G401.6 (cell line): ENCODE measurements at regions not wholly inside any gene's neighbourhood (a gene's known extent, or its start where the extent isn't known, plus 50 kb on each side); places are given as distances from the start of the nearest gene placed in this dataset.
"Not testable (repeated sequence)": the region's sequence is repeated elsewhere in the genome, so short reads cannot be mapped to it uniquely, and the experiment has no call there.

ENCODE experiments used
- FAIRE-seq: peaks from 2 replicates; lab custom pipeline; 2012; peaks lifted over from hg19 to GRCh38; lab: Jason Lieb, UNC

DNA sequence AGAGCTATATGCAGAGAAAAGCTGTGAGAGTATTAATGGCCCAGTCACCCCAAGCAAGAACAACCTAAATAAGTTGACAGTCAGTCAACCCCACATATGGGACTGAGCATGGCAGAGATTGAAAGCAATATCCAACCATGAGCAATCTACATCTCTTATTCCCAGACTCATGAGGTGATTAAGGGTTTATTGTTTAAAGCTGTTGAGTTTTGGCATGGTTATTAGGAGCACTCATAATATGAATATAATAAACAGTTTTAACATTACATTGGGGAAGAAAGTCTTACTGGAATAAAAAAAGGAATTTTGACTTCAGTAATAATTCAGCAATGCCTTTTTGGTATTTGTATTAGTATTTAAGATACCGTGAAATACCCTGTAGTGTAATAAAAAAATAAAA, 1627.4 kb downstream of the STIM2 start:
- FAIRE-seq: no peak

GRCh38 chr4:28490669-28491068, 1630.0 kb downstream of the STIM2 start:
- FAIRE-seq: no peak

GRCh38 chr4:28505064-28505463, 1644.4 kb downstream of the STIM2 start:
- no peak for FAIRE-seq

- FAIRE-seq: no peak
Measured at GRCh38 chr4:28508636-28509035, 1648.0 kb downstream of the STIM2 start.

DNA sequence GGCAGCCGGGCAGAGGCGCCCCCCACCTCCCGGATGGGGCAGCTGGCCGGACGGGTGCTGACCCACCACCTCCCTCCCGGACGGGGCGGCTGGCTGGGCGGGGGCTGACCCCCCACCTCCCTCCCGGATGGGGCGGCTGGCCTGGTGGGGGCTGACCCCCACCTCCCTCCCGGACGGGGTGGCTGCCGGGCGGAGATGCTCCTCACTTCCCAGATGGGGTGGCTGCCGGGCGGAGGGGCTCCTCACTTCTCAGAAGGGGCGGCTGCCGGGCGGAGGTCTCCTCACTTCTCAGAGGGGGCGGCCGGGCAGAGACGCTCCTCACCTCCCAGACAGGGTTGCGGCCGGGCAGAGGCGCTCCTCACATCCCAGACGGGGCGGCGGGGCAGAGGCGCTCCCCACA, 1654.1 kb downstream of the STIM2 start:
- not testable (repeated sequence) for FAIRE-seq

DNA sequence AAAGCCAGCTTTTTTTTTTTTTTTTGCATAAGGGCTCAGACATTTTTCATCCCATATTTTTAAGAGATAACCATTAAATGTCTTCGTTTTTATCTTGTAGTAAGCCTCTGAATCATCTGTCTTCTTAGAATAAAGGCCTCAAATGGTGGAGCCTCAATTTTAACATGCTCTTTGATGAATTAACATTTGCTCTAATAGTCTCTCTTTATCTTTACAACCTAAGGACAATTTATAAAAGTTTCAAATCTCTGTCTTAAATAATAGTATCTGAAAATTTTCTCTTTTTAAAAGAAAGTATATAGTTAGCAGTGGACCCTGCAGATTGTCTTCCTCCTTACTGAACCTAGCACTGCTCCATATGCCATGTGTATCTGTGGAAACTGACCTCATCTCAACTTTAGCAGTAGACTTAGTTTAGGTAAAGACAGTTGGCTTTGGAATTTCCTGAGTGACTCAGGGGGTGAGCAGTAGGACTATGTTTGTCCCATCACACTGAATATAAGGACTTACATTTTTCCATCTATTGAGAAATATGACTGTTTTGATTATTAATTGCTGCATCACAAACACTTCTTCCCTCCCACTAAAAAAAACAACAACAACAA, 1658.0 kb downstream of the STIM2 start:
- no peak for FAIRE-seq

- no peak for FAIRE-seq
Measured at GRCh38 chr4:28523681-28524190, 1663.1 kb downstream of the STIM2 start.

GRCh38 chr4:28536124-28536523, 1675.5 kb downstream of the STIM2 start:
- FAIRE-seq: no peak

DNA sequence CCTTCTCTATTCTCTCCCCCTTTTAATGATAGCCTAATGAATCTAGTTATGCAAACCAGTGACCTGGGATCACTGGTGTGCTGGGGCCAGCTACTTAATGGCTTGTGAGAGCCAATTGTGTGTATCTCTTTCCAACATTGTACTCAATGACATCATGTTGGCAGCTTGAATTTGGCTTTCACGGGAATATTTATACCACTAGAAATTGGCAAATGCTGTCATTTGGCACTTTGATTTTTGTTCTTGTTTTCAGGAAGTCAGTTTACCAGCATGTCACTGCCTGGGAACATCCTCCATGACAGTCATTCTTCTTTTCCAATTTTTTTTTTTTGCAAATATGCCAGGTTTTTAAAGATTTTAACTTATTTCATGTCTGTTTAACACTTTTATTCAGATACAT, 1685.3 kb downstream of the STIM2 start:
- FAIRE-seq: no peak

DNA sequence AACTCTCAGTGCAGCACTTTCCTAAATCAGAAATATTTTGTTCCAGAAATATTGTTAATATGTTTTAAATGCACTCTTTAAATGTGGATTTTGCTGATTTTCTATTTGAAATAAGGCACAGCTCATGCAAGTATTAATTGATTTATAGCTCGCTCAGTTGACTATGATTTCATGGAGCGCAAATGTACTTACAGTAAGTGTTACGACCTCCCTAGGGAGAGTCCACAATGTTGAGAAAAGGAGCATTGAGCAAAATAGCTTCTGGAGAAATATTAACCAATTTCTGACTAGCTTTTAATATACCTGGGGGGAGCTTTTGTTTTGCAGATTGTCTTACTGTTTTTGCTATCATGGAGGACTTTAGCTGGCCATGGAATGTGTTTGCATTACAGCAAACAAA, 1687.5 kb downstream of the STIM2 start:
- FAIRE-seq: no peak

- no peak for FAIRE-seq
Measured at GRCh38 chr4:28548594-28548993, 1688.0 kb downstream of the STIM2 start.

DNA sequence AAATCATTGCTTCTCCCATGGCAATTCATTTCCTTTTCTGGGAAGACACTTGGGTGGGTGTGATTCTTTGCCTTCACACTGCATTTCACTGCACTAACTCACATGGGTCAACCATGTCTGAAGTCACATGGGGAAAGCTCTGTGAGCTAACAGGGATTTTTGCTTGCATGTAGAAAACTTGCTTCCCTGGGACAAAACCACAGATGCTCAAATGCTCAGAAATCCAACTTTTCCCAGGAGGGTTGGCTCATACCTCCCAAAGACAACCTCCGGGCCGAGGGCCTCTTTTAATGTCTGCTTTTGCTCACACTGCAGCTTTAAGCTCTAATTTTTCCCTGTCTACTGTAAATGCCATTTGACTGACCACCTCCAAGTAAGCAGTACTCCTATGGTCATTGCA, 1695.2 kb downstream of the STIM2 start:
- FAIRE-seq: no peak

GRCh38 chr4:28557755-28558154, 1697.1 kb downstream of the STIM2 start:
- FAIRE-seq: no peak

- FAIRE-seq: no peak
Measured at GRCh38 chr4:28558895-28559294, 1698.3 kb downstream of the STIM2 start.

- FAIRE-seq: no peak
Measured at GRCh38 chr4:28562913-28563312, 1702.3 kb downstream of the STIM2 start.

GRCh38 chr4:28565396-28565795, 1704.8 kb downstream of the STIM2 start:
- FAIRE-seq: no peak

DNA sequence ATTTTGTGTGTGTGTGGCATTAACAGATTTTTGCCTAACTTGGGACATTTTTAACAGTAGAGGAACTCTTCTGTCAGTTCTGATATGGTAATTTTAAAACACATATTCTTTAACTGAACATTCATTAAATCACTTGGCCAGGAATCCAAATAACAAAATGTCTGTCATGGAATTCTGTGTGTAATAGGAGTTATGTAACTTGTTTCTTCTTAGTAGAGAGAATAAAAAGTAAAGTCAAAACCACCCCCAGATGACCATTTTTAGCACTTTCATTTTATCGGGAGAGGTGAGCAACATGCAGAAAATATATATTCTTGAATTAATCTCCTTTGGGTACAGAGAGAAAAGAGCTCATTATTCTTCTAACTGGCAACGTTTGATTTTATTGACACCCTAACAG, 1740.3 kb downstream of the STIM2 start:
- FAIRE-seq: no peak

- no peak for FAIRE-seq
Measured at GRCh38 chr4:28621591-28621990, 1761.0 kb downstream of the STIM2 start.

- FAIRE-seq: no peak
Measured at GRCh38 chr4:28636971-28637370, 1776.3 kb downstream of the STIM2 start.

DNA sequence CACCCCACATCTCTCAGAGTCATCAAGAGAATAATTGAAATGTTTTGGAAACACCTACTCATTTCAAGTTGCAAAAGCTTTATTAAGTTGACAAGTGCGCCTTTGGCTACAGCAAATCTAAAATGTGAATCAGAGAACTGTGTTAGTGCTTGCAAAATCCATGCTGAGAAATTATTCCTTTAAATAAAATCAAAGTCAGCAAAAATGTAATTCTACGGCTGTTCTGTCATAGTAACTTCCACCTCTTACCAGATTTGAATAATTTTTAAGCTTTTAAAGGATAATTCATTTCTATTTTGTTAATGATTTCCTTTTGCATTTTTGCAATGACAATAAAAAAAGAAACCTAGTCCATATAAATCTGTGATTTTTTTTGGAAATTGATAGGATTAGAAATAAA, 1779.1 kb downstream of the STIM2 start:
- no peak for FAIRE-seq

GRCh38 chr4:28654618-28655017, 1794.0 kb downstream of the STIM2 start:
- FAIRE-seq: no peak

DNA sequence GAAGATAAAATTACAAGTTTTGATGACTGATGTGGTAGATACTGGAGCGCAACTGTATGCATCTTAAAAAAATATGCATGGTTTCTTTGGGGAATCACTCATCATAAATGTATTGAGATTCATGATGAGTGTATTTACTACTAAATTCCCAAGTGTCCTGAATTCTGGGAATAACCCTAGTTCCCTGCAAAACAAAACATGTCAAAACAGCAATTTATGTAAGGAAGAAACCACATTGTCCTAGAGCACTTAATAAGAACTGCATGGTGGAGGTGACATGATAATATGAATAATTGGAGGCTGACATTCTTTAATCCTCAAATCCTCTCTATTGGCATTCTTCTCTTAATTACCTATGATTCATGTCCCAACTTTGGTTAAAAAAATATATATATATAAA, 1804.7 kb downstream of the STIM2 start:
- no peak for FAIRE-seq

- FAIRE-seq: no peak
Measured at GRCh38 chr4:28675582-28675981, 1814.9 kb downstream of the STIM2 start.

DNA sequence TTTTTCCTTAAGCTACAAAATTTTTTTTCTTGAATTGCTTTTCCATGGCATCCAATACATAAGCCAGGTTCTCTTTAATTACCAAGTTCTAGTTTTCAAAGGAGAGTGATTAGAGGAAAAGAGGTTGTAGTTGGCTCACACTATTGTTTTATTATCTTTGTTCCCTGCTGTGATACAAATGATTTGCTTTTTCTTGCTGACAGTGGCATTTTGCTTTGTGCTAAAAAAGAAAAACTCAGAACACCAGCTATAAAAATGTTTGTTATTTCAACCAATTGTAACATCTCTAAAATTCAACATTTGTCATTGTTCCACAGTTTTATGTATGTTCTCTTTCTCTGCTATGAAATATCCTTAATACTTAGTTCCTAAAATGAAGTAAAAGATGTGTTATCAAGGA, 1817.2 kb downstream of the STIM2 start:
- FAIRE-seq: no peak

GRCh38 chr4:28682847-28683246, 1822.2 kb downstream of the STIM2 start:
- FAIRE-seq: no peak
